Cardiac septum (tissue), 1 donor: ENCODE measurements at regions not wholly inside any gene's neighbourhood (a gene's known extent, or its start where the extent isn't known, plus 50 kb on each side); places are given as distances from the start of the nearest gene placed in this dataset.

Experiments used
- DNase-seq: peaks from one replicate; pipeline ENCODE4 v3.0.0-alpha.2; 2020; ENCODE audit warnings: low spot score
- intact Hi-C: fragments of 100-400 bp; cut with DNase I; formaldehyde crosslinking; loops from one replicate; pipeline ENCODE4 v1.14.0; 2022
- donor health status: DM: no; HTN: no; CAD: no.

DNA sequence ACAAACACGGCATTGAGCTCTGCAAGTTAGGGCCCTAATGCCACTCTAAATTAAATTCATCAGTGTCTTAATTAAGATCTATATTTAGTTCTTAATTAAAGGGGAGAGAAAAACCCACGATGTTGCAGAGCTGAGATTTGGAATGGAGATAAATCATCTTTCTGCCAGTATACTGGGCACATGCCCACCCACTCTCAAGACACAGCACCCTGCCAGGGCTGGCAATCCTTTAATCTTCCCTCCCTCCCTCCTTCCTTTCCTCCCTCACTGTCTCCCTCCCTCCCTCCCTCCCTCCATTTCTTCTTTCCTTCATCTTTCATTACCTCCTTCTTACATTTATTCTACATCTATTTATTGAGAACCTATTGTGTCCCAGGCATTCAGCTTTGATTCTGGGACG, 194.8 kb downstream of the BUD13 start:
- DNase-seq, result no peak
- intact Hi-C loops, result no loop called here

DNA sequence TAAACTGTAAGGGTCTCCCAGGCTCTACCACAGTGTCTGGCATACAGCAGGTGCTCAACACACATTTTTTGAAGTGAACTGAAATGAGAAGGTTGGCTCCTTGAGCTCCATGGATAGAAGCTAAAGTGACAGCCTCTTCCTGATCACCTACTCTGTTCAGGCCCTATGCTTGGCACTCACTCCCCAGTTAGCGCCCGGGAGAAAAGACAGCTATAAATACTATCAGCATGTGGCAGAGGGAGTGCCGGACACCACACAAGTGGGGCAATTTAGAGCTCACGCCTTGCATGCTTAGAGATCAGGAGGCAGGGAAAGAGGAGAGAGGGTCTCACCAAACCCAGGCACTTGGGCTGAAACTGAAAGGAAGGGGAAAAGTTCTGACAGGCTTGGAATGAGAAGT, 195.5 kb downstream of the BUD13 start:
- no peak for DNase-seq
- intact Hi-C loops, result no loop called here

- intact Hi-C loops, result no loop called here
Measured at GRCh38 chr11:116576526-116576925, 196.3 kb downstream of the BUD13 start.

DNA sequence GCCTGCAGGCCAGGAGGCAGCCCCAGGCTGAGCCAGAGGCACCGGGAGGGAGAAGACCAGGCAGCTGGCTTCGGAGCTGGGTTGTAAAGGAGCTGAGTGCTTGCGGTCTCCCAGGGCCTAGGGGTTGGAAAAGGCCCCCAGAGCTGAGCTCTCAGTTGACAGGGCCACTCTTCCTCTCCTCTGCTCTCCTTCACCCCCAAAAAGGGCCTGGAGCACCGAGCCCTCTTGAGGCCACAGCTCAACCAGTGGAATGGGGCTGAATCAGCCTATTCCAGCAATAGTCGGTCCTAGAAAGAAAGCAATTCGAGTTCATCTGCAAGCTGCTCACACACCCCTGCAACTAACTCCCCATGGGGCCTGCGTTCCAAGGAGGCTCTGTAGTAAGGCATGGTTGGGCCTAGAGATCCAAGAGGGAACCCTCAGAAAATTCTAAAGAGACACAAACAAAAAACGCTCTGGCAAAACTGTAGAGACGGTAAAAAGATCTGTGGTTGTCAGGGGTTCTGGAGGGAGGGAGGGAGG, 205.0 kb downstream of the BUD13 start:
- intact Hi-C loops, result no loop called here
- no peak for DNase-seq

More at GRCh38 chr11:116576526-116576925, 196.3 kb downstream of the BUD13 start:
- no peak for DNase-seq

GRCh38 chr11:116563712-116564047, 209.1 kb downstream of the BUD13 start:
- intact Hi-C loops, result no loop called here
- DNase-seq, result no peak

DNA sequence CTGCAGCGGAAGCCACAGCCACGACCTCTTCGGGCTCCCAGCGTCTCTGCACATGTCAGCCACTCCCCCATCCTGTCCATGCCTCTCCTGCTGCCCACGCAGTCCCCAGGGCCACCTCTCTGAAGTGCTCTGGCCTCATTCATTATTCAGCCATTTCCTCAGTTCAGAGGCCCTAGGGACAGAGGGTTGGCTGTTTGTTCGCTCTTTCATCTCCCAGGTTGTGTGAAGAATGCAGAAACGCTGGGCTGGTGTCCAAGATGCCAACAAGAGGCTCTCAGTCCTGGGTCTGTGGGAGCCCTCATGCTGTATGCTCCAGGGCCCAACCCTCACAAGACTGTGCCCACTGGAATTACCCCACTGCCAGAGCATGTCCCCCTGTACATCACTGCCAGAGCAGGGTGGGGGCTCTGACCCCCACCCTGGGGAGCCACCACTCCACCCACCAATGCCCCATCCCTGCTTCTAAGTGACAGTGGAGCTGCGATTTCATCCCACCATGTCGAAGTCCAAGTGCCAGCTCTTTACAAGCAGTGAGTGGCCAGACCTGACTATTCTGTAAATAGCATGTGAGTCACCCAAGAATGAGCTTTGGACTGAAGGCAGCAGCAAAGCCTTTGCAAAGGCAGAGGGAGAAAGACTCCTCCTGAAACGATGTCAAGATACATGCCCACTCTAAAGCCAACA, 209.6 kb downstream of the BUD13 start:
- intact Hi-C loops, result no loop called here
- DNase-seq, result no peak

- intact Hi-C loops, result no loop called here
Measured at GRCh38 chr11:116560589-116560988, 212.2 kb downstream of the BUD13 start.

DNA sequence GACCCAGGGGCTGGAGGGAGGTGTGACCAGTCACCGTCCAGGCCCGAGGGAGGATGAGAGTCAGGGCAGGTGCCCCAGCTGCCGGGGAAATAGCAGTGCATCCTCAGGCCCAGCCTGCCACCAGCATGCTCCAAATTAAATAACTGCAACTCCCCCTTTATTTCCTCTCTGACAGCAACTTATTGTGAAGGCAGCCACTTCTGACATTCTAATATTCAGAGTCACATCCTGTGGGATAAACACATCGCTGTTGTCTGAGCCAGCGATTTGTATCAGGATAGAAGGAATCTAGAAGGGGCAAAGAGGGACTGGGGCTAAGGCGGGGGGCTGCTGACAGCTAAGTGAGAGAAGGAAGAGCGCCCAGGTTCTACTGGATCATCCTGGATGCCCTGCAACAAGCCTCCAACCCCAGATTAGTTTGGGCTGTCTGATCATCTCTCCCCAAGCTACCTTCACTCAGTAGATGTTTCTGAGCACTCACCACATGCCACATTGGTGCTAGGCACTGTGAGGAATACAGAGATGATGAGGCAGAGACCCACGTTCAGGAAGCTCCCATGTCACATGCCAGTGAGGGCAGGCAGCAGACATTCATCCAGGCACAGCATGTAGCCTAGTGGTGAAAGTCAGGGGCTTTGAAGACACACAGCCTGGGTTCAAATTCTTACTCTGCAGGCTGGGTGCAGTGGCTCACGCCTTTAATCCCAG, 214.1 kb downstream of the BUD13 start:
- no peak for DNase-seq
- intact Hi-C loops, result no loop called here

More at GRCh38 chr11:116560589-116560988, 212.2 kb downstream of the BUD13 start:
- no peak for DNase-seq

GRCh38 chr11:116557282-116557681, 215.5 kb downstream of the BUD13 start:
- intact Hi-C loops, result no loop called here
- no peak for DNase-seq

GRCh38 chr11:116556483-116556882, 216.3 kb downstream of the BUD13 start:
- DNase-seq, result no peak
- intact Hi-C loops, result no loop called here

GRCh38 chr11:116553482-116553881, 219.3 kb downstream of the BUD13 start:
- peak; percentile 39 for DNase-seq
- intact Hi-C loops, result no loop called here

DNA sequence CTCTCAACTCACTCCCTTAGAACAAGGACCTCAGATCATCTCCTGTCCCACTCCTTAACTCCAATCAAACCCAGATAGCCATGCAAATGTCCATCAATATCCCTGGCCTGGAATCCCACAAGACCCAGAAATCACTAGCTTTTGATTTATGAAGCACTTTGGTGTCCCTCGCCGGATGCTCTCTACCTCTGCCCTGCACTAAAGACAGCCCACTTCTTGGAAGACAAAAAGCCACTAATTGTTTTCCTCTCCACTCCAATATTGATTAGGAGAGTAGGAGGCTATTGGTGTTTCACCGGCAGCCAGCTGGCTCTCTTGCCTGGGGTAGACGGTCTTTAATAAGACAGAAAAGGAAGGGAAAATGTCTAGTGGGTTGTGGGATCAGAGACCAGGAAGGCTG, 221.2 kb downstream of the BUD13 start:
- intact Hi-C loops, result no loop called here
- DNase-seq, result no peak

- peak; percentile 49 for DNase-seq
- intact Hi-C loops, result no loop called here
Measured at GRCh38 chr11:116548256-116548655, 224.5 kb downstream of the BUD13 start.

- peak; percentile 44 for DNase-seq
Measured at GRCh38 chr11:116547571-116547970, 225.2 kb downstream of the BUD13 start.

DNA sequence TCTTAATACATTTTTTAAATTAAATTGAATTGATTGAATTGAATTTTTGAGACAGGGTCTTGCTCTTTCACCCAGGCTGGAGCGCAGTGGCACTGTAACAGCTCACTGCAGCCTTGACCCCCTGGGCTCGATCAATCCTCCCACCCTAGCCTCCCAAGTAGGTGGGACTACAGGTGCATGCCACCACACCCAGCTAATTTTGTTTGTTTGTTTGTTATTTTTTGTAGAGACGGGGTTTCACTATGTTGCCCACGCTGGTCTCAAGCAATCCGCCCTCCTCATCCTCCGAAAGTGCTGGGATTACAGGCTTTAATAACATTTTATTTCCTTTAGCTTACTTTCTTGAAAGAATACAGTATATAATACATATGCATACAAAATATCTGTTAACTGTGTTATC, 226.9 kb downstream of the BUD13 start:
- intact Hi-C loops, result no loop called here
- DNase-seq, result peak; percentile 29

More at GRCh38 chr11:116547571-116547970, 225.2 kb downstream of the BUD13 start:
- intact Hi-C loops, result no loop called here

GRCh38 chr11:116544721-116545120, 228.1 kb downstream of the BUD13 start:
- intact Hi-C loops, result no loop called here

GRCh38 chr11:116543911-116544475, 228.8 kb downstream of the BUD13 start:
- no peak for DNase-seq
- intact Hi-C loops, result no loop called here

More at GRCh38 chr11:116544721-116545120, 228.1 kb downstream of the BUD13 start:
- peak; percentile 14 for DNase-seq

DNA sequence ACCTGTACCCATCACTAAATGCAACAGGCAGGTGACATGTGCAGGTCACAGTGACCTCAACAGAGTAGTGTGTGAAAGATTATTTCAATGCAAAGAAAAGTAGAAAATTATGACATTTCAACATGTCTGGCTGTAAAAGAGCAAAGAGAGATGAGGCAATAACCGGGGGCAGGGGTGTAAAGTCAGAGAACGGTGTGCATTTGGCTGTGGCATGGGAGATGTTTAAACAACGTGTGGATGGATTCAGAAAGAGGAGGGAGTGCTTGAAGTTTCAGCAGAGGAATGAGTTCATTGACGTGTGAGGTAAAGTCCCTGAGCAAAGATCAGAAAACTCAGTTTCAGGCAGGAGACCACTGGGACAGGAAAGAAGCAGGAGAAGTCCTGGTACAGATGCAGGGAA, 229.7 kb downstream of the BUD13 start:
- intact Hi-C loops, result no loop called here
- DNase-seq, result no peak

- intact Hi-C loops, result no loop called here
- DNase-seq, result no peak
Measured at GRCh38 chr11:116542406-116542805, 230.4 kb downstream of the BUD13 start.

GRCh38 chr11:116541460-116541859, 231.3 kb downstream of the BUD13 start:
- intact Hi-C loops, result no loop called here
- DNase-seq, result no peak
